Esophagus squamous epithelium (tissue), 5 donors: ENCODE measurements at regions not wholly inside any gene's neighbourhood (a gene's known extent, or its start where the extent isn't known, plus 50 kb on each side); places are given as distances from the start of the nearest gene placed in this dataset.

Experiments used
- DNase-seq: peaks from one replicate; lab custom pipeline; 2025; lab: John Stamatoyannopoulos, UW
- H3K27ac ChIP-seq, 4 donors: fragments of 200-600 bp; sonication (generic); one replicate each; pipeline ENCODE4 v1.5.1; 2016 to 2019; ENCODE audit warnings: mild to moderate bottlenecking in 1 of 4
- H3K27me3 ChIP-seq, 4 donors: fragments of 200-600 bp; sonication (generic); 1 replicate in 3 of 4; 2 replicates in 1 of 4; pipeline versions ENCODE4 v1.5.1 to v1.6.0; 2017 to 2021; ENCODE audit warnings: antibody characterized with exemption in 1 of 4
- H3K36me3 ChIP-seq, 3 donors: fragments of 200-600 bp; sonication (generic); one replicate each; pipeline ENCODE4 v1.5.1; 2016 to 2019
- H3K4me1 ChIP-seq, 3 donors: fragments of 200-600 bp; sonication (generic); one replicate each; pipeline ENCODE4 v1.5.1; 2017 to 2019
- H3K4me3 ChIP-seq, 4 donors: fragments of 200-600 bp; sonication (generic); 1 replicate in 3 of 4; 2 replicates in 1 of 4; pipeline ENCODE4 v1.5.1; 2016 to 2019; ENCODE audit warnings: mild to moderate bottlenecking in 2 of 4, moderate library complexity in 1 of 4
- H3K9me3 ChIP-seq, 3 donors: fragments of 200-600 bp; sonication (generic); one replicate each; pipeline ENCODE4 v1.5.1; 2016 to 2019
- CTCF ChIP-seq, 6 experiments: fragments of 450-650 bp in 4 of 6; fragments of 200-600 bp in 2 of 6; sonication (generic) in 2 of 6; IDR thresholded peaks; one replicate each; pipeline ENCODE4 v1.5.1; 2016 to 2019; ENCODE audit warnings: antibody characterized with exemption in 6 of 6, mild to moderate bottlenecking in 4 of 6, moderate library complexity in 4 of 6
- POLR2A ChIP-seq, 4 donors: fragments of 450-650 bp; IDR thresholded peaks; one replicate each; pipeline ENCODE4 v1.6.1; 2017; ENCODE audit warnings: antibody characterized with exemption in 4 of 4, mild to moderate bottlenecking in 4 of 4, moderate library complexity in 3 of 4
- WGBS, 2 donors: methylation state at CpG; one replicate each; pipeline ENCODE4 v1.1.5; 2018; 5-methylcytosine and 5-hydroxymethylcytosine counted together
- intact Hi-C: fragments of 100-400 bp; cut with DNase I; formaldehyde crosslinking; loops from one replicate; pipeline ENCODE4 v1.15.0; 2022
- donor health status: DM: yes; HTN: yes; CAD: no.

- TF ChIP-seq POLR2A (IDR thresholded peaks at IDR 0.05) (no peak), CTCF (IDR thresholded peaks at IDR 0.05) (no peak)
- H3K4me3 ChIP-seq: no peak overlapping the region
- intact Hi-C loops: no loop called here
- H3K27ac ChIP-seq: no peak overlapping the region
- no peak for DNase-seq
- WGBS, 2 donors: 36 to 42% methylated on average over 3 of the region's 3 CpGs
- H3K27me3 ChIP-seq: no peaks in the 10 kb centered on the region
- H3K9me3 ChIP-seq: peaks cover 0 to 53% (median 0%) of the 10 kb centered on the region in 3 donors
- H3K36me3 ChIP-seq: no peaks in the 10 kb centered on the region
- H3K4me1 ChIP-seq: no peaks in the 10 kb centered on the region
Measured at GRCh38 chrX:716136-716535, 85.5 kb downstream of the SHOX start.

DNA sequence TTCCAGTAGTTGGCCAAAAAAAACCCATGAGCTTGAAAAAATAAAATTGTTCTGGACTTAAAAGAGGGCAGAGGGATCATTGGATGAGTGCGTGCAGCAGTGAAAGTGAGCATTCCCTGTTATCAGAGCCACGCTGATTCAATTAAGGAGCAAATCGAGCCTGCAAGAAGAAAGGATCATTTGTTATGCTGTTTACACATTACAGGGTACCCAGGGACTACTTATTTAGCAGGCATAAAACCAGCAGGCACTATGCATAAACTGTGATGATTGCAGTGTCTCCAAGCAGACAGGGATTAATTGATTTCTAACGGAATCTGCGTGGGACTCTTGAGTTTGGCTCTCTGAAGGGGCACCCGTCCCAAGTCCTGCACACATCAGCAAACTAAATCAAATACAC lies 83.5 kb downstream of the SHOX start:
- intact Hi-C loops: no loop called here
- Histone ChIP-seq H3K9me3 (peaks cover 0 to 54% (median 0%) of the 10 kb centered on the region in 3 donors), H3K36me3 (no peaks in the 10 kb centered on the region), H3K4me1 (no peaks in the 10 kb centered on the region), H3K27me3 (no peaks in the 10 kb centered on the region), H3K27ac (no peak overlapping the region), H3K4me3 (no peak overlapping the region)
- TF ChIP-seq POLR2A (IDR thresholded peaks at IDR 0.05) (no peak), CTCF (IDR thresholded peaks at IDR 0.05) (no peak)
- no peak for DNase-seq
- WGBS, 2 donors: 46 to 58% methylated on average over 6 of the region's 6 CpGs
